Loucy (cell line): ENCODE measurements at regions not wholly inside any gene's neighbourhood (a gene's known extent, or its start where the extent isn't known, plus 50 kb on each side); places are given as distances from the start of the nearest gene placed in this dataset.

Experiments used
- EZH2phosphoT487 ChIP-seq: fragments of 200-600 bp; IDR thresholded peaks from 2 replicates; pipeline ENCODE4 v1.6.1; 2018; ENCODE audit warnings: antibody characterized with exemption, mild to moderate bottlenecking, moderate library complexity, borderline replicate concordance
- TF ChIP-seq, protein P1 (sequence below): fragments of 200-600 bp; sonication (generic); conservative IDR thresholded peaks from 2 replicates; pipeline ENCODE4 v1.5.1; 2014; ENCODE audit warnings: mild to moderate bottlenecking, antibody characterized with exemption, low read length

DNA sequence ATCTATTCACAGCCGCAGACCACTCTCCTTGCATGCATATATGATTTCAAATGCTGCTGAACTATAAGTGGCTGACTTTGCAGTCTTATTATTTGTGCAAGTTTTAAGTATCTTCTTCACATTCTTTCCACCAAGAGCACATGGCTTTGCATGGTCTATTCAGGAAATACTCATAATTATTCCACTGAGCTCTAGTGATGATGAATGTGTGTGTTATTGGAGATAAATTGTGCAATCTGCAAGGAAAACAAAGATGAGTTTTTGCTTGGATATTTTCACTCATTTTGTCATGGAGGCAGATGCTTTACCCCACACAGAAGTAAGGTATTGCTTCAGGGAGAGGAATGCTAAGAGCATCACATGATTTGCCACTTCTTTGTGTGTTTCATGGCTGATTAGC, 764.6 kb downstream of the TBC1D32 start:
- TF ChIP-seq, protein P1, sequence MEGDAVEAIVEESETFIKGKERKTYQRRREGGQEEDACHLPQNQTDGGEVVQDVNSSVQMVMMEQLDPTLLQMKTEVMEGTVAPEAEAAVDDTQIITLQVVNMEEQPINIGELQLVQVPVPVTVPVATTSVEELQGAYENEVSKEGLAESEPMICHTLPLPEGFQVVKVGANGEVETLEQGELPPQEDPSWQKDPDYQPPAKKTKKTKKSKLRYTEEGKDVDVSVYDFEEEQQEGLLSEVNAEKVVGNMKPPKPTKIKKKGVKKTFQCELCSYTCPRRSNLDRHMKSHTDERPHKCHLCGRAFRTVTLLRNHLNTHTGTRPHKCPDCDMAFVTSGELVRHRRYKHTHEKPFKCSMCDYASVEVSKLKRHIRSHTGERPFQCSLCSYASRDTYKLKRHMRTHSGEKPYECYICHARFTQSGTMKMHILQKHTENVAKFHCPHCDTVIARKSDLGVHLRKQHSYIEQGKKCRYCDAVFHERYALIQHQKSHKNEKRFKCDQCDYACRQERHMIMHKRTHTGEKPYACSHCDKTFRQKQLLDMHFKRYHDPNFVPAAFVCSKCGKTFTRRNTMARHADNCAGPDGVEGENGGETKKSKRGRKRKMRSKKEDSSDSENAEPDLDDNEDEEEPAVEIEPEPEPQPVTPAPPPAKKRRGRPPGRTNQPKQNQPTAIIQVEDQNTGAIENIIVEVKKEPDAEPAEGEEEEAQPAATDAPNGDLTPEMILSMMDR = no peak
- no peak for TF ChIP-seq EZH2phosphoT487
